Gastroesophageal sphincter (tissue), 3 donors: ENCODE measurements at regions not wholly inside any gene's neighbourhood (a gene's known extent, or its start where the extent isn't known, plus 50 kb on each side); places are given as distances from the start of the nearest gene placed in this dataset.

Source experiments
- CTCF ChIP-seq, 4 experiments: fragments of 200-600 bp in 2 of 4; fragments of 450-650 bp in 2 of 4; sonication (generic) in 1 of 4; IDR thresholded peaks; one replicate each; pipeline ENCODE4 v1.5.1; 2017 to 2019; ENCODE audit warnings: antibody characterized with exemption in 4 of 4, mild to moderate bottlenecking in 2 of 4, moderate library complexity in 2 of 4
- POLR2AphosphoS5 ChIP-seq: sonication (generic); formaldehyde crosslinking; IDR thresholded peaks from one replicate; pipeline ENCODE4 v1.6.1; 2017; ENCODE audit warnings: antibody characterized with exemption

GRCh38 chr5:97657239-97657638 is 474.2 kb upstream of the RIOK2 start:
- no peak for TF ChIP-seq CTCF (IDR thresholded peaks at IDR 0.05)
- TF ChIP-seq POLR2AphosphoS5 = no peak
